ENCODE measurements at regions not wholly inside any gene's neighbourhood (a gene's known extent, or its start where the extent isn't known, plus 50 kb on each side); places are given as distances from the start of the nearest gene placed in this dataset.

GRCh38 chr1:245026247-245026646, 128.5 kb upstream of the KIF26B start:
- ChIA-PET POLR2A (no interaction called here), CTCF (interaction anchor here (0.8 kb wide), 1 partner anchor 16 kb away, joined by 3 read pairs; no protein-coding TSS in a partner anchor)
- ATAC-seq (ENCODE audit: poor library complexity) (no peak), DNase-seq (no peak)
- no peak overlapping the region for H3K27ac Mint-ChIP-seq
- peaks cover 4% of the 10 kb centered on the region for H3K4me1 ChIP-seq (ENCODE audit: insufficient read depth, low read length)
- no peaks in the 10 kb centered on the region for H3K4me1 Mint-ChIP-seq (ENCODE audit: low read depth)
- no peak overlapping the region for H3K27ac ChIP-seq (ENCODE audit: low read depth in 1 of 2, low read length in 2 of 2)
- intact Hi-C loops (cut with DNase I, micrococcal nuclease), result loop anchor here in 1 of 2 experiments (5.0 kb wide), 1 partner anchor 34 kb away; no protein-coding TSS in a partner anchor
- H3K27me3 Mint-ChIP-seq, result no peaks in the 10 kb centered on the region
- H3K4me3 ChIP-seq (ENCODE audit: low read length), result no peak overlapping the region
- H3K36me3 Mint-ChIP-seq (ENCODE audit: low read depth), result no peaks in the 10 kb centered on the region
- no peaks in the 10 kb centered on the region for H3K36me3 ChIP-seq (ENCODE audit: insufficient read depth, low read length)
- H3K27me3 ChIP-seq (ENCODE audit: control insufficient read depth in 1 of 2, insufficient read depth in 2 of 2, low read length in 2 of 2), result no peaks in the 10 kb centered on the region
- TF ChIP-seq CTCF (IDR thresholded peaks at IDR 0.05), result no peak
- no peaks in the 10 kb centered on the region for H3K9me3 ChIP-seq (ENCODE audit: control insufficient read depth in 1 of 2, insufficient read depth in 1 of 2, low read length in 2 of 2)
- no peak overlapping the region for H3K4me3 Mint-ChIP-seq
- no peaks in the 10 kb centered on the region for H3K9me3 Mint-ChIP-seq

- H3K9me3 ChIP-seq (ENCODE audit: control insufficient read depth in 1 of 2, insufficient read depth in 1 of 2, low read length in 2 of 2), result no peaks in the 10 kb centered on the region
- Mint-ChIP-seq H3K36me3 (ENCODE audit: low read depth) (no peaks in the 10 kb centered on the region), H3K4me1 (ENCODE audit: low read depth) (no peaks in the 10 kb centered on the region), H3K27me3 (no peaks in the 10 kb centered on the region), H3K9me3 (no peaks in the 10 kb centered on the region), H3K4me3 (no peak overlapping the region), H3K27ac (no peak overlapping the region)
- TF ChIP-seq CTCF (IDR thresholded peaks at IDR 0.05), result no peak
- intact Hi-C loops (cut with DNase I, micrococcal nuclease), result loop anchor here in 1 of 2 experiments (5.0 kb wide), 1 partner anchor 33 kb away; no protein-coding TSS in a partner anchor
- H3K4me1 ChIP-seq (ENCODE audit: insufficient read depth, low read length), result peaks cover 4% of the 10 kb centered on the region
- ChIA-PET CTCF (interaction anchor here (0.8 kb wide), 1 partner anchor 17 kb away, joined by 3 read pairs; no protein-coding TSS in a partner anchor), POLR2A (no interaction called here)
- H3K36me3 ChIP-seq (ENCODE audit: insufficient read depth, low read length), result no peaks in the 10 kb centered on the region
- no peaks in the 10 kb centered on the region for H3K27me3 ChIP-seq (ENCODE audit: control insufficient read depth in 1 of 2, insufficient read depth in 2 of 2, low read length in 2 of 2)
- no peak for ATAC-seq (ENCODE audit: poor library complexity)
- H3K4me3 ChIP-seq (ENCODE audit: low read length), result no peak overlapping the region
- H3K27ac ChIP-seq (ENCODE audit: low read depth in 1 of 2, low read length in 2 of 2), result no peak overlapping the region
- DNase-seq, result no peak
These were observed 129.3 kb upstream of the KIF26B start for GRCh38 chr1:245025525-245025924.

- ATAC-seq (ENCODE audit: poor library complexity) (no peak), DNase-seq (no peak)
- Mint-ChIP-seq H3K4me3 (no peak overlapping the region), H3K4me1 (ENCODE audit: low read depth) (peaks cover 7% of the 10 kb centered on the region), H3K27me3 (no peaks in the 10 kb centered on the region), H3K36me3 (ENCODE audit: low read depth) (no peaks in the 10 kb centered on the region), H3K9me3 (no peaks in the 10 kb centered on the region), H3K27ac (no peak overlapping the region)
- Histone ChIP-seq H3K36me3 (ENCODE audit: insufficient read depth, low read length) (no peaks in the 10 kb centered on the region), H3K4me3 (ENCODE audit: low read length) (no peak overlapping the region), H3K9me3 (ENCODE audit: control insufficient read depth in 1 of 2, insufficient read depth in 1 of 2, low read length in 2 of 2) (no peaks in the 10 kb centered on the region), H3K4me1 (ENCODE audit: insufficient read depth, low read length) (no peaks in the 10 kb centered on the region), H3K27me3 (ENCODE audit: control insufficient read depth in 1 of 2, insufficient read depth in 2 of 2, low read length in 2 of 2) (no peaks in the 10 kb centered on the region), H3K27ac (ENCODE audit: low read depth in 1 of 2, low read length in 2 of 2) (no peak overlapping the region)
- POLR2A ChIA-PET, result no interaction called here
- intact Hi-C loops (cut with DNase I, micrococcal nuclease), result no loop called here
- CTCF ChIA-PET, result no interaction called here
- no peak for TF ChIP-seq CTCF (IDR thresholded peaks at IDR 0.05)
These were observed 131.6 kb upstream of the KIF26B start for GRCh38 chr1:245023222-245023621.
